ENCODE measurements at regions not wholly inside any gene's neighbourhood (a gene's known extent, or its start where the extent isn't known, plus 50 kb on each side); places are given as distances from the start of the nearest gene placed in this dataset.

DNA sequence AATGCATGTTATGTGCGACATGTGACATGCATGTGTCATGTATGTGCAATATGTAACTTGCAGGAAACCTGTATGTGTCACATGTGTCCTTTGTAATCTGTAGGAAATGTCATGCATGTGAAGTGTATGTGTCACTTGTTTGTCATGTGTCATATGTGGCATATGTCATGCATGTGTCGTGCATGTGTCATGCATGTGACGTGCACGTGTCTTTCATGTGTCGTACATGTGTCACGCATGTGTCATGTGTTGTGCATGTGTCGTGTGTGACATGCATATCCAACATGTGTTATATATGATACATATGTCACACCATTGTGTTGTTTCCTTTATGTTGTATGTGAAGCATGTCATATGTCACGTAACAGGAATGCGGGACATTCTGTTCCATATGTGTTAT lies 2153.2 kb upstream of the PIK3C3 start:
- DNase-seq (ENCODE audit: extremely low read depth in 1 of 11, low read depth in 9 of 11, low spot score in 4 of 11): no peak

DNA sequence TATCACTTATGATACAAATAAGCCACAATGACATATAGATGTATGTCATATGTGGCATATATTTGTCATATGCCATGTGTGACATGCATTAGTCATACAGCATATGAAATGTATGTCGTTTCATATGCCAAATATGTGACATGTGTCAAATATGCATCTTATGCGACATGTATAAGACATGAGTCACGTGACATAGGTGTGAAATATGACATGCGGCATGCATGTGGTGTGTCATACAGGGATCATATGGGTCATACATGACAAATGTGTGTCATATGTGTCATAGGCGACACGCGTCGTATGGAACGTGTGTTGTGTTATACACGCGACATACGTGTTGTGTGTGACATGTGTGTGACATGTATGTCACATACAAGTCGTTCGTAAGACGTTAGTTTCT lies 2154.0 kb upstream of the PIK3C3 start:
- no peak for DNase-seq (ENCODE audit: extremely low read depth in 1 of 11, low read depth in 9 of 11, low spot score in 4 of 11)

DNA sequence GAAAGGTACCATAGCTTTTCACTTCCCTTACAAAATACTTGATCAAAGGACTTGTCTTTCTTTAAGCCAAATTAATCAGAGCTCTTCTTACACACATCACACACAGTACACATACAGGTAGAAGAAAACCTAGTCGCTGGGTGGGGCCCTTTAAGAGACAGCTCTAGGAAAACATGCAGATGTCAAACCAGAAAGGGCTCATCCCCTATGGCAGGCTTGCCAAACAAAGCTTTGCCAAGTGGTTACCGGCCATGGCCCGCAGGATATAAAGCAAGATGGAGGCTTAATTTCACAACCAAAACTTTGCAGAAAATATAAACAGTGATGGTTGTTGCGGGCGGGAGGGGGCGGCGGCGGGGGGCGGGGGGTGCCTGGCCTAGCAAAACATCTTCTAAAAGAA lies 2156.0 kb upstream of the PIK3C3 start:
- DNase-seq (ENCODE audit: extremely low read depth in 1 of 11, low read depth in 9 of 11, low spot score in 4 of 11): no peak

DNA sequence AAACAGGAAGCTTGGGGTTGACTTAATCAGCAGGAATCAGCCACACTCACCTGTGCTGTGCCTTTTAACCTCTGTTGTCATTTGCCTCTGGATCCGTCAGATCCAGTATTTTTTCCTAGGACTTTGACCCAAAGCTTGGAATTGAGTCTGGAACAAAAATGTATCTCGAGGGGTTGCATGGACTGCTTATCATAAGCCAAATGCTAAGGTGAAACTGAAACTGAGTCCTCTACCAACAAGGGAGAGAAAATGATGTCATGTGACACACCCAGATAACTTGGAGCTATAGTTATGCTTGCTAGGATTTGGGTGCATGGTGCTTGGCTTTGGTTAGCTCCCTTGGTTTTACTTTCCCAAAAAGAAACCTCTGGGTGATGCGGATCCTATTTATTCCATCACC lies 2158.6 kb upstream of the PIK3C3 start:
- DNase-seq (ENCODE audit: extremely low read depth in 1 of 11, low read depth in 9 of 11, low spot score in 4 of 11): no peak

DNA sequence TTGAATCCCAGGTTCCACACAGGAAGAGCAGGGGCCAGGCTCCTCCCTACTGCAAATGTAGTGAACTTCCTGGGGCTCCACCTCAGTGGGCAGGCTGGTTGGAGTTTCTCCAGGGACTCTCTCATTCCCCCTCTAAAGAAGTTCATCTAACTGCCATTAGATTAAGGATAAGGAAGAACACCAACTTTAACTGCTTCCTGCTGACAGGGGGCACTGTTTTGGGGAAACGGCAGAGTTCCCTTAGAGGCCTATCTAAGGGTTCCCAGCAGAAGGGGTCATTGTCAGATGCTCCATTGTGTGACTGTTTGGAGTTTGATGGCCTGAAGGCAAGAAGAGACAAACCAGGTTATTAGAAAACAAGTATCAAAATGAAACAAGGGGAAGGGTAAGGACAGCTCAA lies 2159.7 kb upstream of the PIK3C3 start:
- no peak for DNase-seq (ENCODE audit: extremely low read depth in 1 of 11, low read depth in 9 of 11, low spot score in 4 of 11)

DNA sequence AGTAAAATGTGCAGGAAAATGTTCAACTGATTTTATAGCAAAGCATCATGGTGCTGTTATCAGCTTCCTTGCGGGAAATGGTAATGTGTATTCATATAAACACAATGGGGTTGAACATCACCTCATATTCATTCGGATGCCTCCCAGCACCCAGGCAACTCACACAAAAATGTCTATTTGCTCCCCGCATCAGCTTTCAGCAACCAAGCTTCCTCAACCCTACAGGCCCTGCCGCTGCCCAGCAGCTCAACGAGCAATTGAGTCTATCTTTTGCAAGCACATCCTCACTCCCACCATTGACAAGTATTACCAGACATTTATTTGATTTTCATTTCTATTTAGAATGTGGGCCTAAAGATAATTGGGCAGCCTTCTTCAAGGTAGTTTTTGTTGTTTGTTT lies 2161.4 kb upstream of the PIK3C3 start:
- DNase-seq (ENCODE audit: extremely low read depth in 1 of 11, low read depth in 9 of 11, low spot score in 4 of 11): no peak

DNA sequence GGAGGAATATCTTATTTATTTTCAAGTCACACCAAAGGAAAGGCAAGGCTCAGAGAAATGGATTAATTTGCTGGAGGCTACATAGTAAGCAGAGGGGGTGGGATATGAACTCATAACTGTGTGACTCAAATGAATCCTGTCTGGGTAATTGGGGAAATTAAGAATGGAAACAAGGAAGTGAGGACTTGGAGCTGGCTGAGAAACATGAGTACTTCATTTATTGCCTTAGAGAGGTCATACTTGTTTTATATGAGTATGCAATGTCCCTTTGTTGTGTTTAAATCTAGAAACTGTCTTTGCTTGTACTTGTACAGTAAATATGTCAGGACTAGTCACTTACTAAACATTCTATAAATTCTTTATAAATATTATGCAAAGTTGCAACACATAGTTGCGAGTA lies 2166.7 kb upstream of the PIK3C3 start:
- DNase-seq (ENCODE audit: extremely low read depth in 1 of 11, low read depth in 9 of 11, low spot score in 4 of 11): no peak

DNA sequence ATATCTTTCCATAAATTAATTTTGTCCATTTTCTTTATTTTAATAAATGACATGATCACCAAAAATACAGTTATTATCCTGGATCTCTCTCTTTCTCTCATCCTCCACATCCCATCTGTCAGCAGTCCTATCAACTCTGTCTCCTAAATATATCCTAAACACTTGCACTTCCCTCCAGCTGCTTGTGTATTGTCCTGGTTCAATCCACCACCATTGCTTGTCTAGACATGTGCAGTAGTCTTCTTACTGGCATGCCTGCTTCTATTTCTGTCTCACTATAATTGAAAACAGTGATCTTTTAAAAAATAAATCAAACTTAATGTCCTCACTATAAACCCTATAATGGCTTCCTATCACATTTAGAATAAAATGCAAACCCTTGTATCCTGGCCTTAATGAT lies 2168.6 kb upstream of the PIK3C3 start:
- DNase-seq (ENCODE audit: extremely low read depth in 1 of 11, low read depth in 9 of 11, low spot score in 4 of 11): no peak

DNA sequence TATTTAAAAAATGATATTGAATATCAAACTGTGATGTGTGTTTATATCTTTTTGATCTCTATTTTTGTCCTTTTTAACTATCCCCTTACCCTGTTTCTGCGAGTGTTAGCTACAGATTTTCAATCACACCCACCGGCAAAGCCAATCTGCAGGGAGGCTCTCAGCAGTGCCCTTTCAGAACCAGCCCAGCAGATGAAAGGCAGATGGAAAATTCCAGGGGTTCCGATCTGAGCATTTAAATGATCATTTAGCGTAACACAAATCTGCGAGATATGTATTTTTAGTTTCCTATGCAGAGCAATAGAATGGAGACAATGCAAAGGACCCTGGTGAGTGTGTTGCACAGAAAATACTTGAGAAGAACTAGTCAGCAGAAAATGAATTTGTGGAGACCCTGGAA lies 2170.5 kb upstream of the PIK3C3 start:
- no peak for DNase-seq (ENCODE audit: extremely low read depth in 1 of 11, low read depth in 9 of 11, low spot score in 4 of 11)

DNA sequence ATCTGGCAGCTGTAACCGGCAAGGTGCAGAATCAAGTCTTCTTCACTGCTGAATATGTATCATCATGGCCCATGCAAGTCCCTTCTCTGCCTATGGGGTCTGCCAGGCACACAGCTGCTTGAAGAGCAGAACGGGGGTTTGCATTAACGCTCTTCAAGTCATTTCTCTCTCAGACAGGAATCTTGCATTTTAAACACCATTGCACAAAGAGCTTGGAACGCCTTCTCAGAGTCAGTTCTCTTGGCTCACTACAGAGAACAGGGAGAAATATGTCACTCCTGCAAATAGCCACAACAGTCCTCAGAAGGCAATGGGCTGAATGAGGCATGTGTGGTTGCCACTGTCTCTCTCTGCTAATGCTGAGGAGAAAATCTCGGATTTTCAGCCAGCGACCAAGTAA lies 2173.5 kb upstream of the PIK3C3 start:
- DNase-seq (ENCODE audit: extremely low read depth in 1 of 11, low read depth in 9 of 11, low spot score in 4 of 11): no peak

DNA sequence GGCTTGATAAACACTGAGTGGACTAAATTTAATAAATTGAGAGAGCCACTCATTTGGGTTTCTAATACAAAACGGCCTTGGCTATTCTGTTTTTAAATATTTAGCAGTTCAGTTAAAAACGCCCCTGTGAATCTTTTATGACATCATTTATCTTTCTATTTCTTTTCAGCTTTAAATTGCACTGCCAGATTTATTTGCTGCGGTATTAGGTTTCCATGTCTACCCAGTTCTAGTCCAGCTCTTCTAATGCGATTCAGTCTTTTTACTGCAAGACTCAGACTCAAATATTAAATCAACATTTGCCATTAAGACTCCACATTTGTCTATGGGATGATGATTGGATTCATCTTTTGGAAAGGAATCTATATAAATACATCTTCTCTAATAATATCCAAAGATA lies 2174.3 kb upstream of the PIK3C3 start:
- DNase-seq (ENCODE audit: extremely low read depth in 1 of 11, low read depth in 9 of 11, low spot score in 4 of 11): no peak

DNA sequence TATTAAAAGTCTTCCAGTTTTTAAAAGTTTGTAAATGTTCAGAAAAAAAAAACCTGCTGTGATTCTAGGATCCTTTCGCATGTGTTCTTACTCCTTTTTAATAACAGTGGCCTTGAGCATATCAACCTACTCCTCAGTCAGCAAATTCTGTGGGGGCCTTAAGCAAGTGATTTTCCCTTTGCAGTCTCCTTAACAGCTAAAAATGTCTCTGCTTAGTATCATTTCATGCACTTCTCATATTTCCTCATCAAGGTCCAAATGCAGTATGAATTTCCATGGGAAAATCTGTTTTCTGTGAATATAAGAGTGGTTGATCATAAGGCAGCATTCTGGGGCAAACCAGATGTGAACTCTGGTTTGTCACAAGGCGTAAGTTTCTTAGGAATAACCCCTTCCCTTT lies 2175.1 kb upstream of the PIK3C3 start:
- DNase-seq (ENCODE audit: extremely low read depth in 1 of 11, low read depth in 9 of 11, low spot score in 4 of 11): no peak

DNA sequence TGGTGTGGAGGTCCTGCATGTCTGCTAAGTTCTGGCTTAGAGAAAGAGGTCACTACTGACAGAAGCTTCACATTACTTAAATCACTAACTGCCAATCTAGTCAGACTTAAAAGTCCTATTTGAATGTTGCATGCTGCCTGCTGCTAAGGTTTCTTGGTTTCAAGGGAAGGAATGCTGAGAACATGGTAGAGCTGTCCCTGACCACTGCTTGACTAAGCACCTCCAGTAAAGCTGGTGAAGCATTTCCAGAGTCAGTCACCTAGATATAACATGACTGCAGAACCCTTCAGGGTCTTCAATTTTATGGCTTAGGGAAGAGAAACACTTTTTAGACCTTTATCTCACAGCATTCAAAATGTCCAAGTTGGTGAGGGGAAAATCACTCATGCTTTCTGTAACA lies 2178.3 kb upstream of the PIK3C3 start:
- DNase-seq (ENCODE audit: extremely low read depth in 1 of 11, low read depth in 9 of 11, low spot score in 4 of 11): no peak

DNA sequence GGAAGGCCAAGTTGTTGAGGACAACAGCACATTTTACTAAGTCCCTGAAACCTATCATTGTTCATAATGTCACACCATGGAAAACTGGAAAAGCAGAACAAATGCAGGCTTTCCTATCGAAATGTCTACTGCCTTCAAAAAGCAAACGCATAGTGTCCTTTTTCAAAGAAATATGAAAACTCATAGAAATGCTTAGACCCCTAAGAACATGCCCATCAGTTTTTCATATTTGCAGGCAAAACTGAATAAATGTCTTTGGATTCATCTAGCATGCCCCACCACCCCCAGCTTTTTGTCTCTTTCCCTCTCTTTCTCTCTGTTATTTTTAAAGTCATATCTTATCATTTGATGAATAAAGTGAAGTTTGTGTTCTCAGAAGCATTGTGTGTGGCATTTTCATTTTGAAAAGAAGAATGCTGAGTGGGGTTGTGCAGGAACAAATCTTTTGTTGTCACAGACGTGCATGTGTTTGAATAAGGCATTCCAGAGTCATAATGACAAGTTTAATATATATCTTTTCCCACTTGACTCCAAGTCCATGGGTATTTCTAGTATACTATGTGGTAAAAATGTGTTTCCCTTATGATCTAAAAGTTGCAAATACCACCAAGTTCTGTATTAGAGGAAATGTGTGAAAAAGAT lies 2180.0 kb upstream of the PIK3C3 start:
- no peak for DNase-seq (ENCODE audit: extremely low read depth in 1 of 11, low read depth in 9 of 11, low spot score in 4 of 11)

DNA sequence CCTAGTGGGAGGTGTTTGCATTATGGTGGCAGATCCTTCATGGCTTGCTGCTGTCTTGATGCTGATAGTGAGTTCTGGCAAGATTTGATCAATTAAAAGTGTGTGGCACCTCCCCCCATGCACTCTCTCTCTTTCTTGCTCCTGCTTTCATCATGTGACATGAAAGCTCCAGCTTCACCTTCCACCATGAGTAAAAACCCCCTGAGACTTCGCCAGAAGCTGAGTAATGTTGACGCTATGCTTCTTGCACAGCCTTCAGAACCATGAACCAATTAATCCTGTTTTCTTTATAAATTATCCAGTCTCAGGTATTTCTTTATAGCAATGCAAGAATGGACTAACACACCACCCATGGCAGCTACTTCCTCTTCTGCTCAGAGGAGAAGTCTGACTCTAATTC lies 2181.4 kb upstream of the PIK3C3 start:
- DNase-seq (ENCODE audit: extremely low read depth in 1 of 11, low read depth in 9 of 11, low spot score in 4 of 11): no peak

DNA sequence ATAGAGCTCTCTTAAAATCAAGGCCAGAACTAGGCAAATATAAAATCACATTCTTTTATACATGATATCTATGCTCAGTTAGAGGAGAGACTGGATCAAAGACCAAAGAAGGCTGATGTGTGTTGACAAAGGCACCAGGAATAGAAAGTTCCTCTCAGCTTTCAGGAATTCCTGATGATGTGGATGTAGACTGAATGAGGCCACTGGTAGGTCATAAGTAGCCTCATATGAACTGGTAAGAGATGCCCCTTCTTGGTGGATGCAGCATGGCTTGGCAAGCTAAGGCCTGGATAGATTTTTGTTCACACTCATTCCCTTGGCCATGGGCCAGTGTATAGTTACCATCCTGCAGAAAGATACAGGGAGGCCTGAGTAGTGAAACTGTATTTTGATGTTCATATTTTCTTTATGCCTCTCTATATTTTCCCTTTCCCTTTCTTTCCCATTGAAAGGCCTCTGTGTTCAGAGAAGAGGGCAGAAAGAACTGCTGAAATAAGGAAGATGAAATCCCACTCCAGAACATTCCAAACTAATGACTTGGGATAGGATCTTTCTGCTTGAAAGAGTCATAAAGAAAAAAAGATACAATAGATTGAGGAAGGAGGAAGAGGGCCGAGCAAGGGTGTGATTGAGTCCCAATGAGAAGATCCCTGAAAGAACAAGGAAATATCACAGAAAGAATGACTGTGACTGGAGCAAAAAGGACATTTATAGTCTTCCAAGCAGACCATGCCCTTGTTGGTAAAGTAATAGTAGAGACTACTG lies 2182.7 kb upstream of the PIK3C3 start:
- DNase-seq (ENCODE audit: extremely low read depth in 1 of 11, low read depth in 9 of 11, low spot score in 4 of 11): no peak

DNA sequence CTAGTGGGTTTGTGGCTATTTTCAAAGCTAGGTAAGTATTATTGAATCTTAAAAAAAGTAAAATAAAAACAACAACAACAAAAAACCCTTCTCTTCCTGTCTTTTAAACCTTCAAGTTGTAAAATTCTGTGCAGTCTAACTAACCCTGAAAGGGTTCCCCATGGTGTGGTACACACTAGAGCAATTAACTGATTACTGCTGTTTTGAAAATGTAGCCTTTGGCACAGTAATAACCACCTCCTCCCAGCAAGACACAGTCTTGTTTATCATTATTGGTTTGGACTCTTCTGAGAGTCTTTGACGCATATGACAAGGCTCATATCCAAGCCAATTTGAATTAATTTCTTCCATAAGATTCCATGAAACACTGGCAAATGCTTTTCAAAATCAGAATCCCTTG lies 2184.6 kb upstream of the PIK3C3 start:
- no peak for DNase-seq (ENCODE audit: extremely low read depth in 1 of 11, low read depth in 9 of 11, low spot score in 4 of 11)

DNA sequence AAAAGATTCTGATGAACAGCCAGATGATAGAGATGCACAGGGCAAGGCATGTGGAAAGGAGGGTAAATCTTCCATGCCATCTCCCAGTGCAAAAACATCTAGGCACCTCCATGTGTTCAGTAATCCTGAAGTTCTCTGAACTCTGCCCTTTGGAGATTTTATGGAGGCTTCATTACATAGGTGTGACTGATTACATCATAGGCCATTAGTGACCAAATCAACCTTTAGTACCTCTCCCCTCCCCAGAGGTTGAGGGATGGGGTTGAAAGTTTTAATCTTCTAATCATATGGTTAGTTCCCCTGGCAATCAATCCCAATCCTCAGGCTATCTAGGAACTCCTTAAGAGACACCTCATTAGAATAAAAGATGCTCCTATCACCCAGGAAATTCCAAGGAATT lies 2190.2 kb upstream of the PIK3C3 start:
- no peak for DNase-seq (ENCODE audit: extremely low read depth in 1 of 11, low read depth in 9 of 11, low spot score in 4 of 11)

DNA sequence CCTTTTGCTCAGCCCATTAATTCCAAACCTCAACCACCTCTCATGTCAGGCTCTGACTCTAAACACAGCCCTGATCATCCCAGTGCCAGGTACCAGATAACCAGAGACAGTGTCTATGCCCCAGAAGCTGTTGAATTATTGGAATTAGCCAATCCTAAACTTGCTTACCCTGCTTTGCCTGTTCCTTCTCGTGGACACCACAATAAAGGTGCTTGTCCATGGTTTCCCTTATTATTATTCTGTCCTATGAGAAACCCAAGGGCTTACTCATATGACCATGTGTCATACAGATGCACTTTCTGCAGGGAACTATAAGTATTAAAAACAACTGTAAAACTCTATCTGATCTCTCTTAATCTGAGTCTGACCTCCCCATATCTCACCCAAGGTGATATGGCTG lies 2193.8 kb upstream of the PIK3C3 start:
- DNase-seq (ENCODE audit: extremely low read depth in 1 of 11, low read depth in 9 of 11, low spot score in 4 of 11): no peak

DNA sequence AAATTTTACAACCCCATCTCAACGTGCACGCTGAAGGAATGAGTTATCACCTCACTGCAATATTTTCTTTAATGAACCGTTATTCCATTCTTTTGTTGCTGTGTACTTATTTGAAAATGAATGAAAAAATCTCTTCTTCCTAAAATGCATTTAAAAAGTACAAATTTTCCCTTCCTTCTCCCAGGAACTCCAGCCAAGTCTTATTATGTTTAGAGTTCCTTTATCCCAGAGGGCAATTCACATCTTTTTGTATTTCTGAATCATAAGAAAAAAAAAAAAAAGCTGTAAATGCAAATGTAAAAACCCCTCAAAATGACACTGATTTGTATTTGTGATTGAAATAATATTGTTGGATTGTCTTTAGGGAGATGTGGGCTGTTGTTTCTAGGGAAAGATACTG lies 2194.3 kb upstream of the CELF4 start:
- no peak for DNase-seq (ENCODE audit: extremely low read depth in 1 of 11, low read depth in 9 of 11, low spot score in 4 of 11)

DNA sequence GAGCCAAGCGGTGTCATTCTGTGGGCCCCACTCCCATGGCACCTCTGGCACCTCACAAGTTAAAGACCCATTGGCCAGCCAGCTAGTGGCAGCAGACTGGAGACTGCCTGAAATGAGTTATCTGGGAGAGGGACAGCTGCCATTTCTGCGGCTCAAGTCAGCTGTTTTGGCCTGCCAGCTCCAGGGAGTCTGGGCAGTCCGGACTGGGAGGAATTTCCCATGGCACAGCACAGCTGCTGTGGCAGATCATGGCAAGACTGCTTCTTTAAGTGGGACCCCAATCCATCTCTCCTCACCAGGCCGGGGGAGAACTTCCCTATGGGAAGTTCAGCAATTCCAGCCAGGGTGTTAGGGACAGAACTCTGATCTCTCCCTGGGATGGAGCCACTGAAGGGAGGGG lies 2187.6 kb upstream of the CELF4 start:
- no peak for DNase-seq (ENCODE audit: extremely low read depth in 1 of 11, low read depth in 9 of 11, low spot score in 4 of 11)
